ENCODE measurements at regions not wholly inside any gene's neighbourhood (a gene's known extent, or its start where the extent isn't known, plus 50 kb on each side); places are given as distances from the start of the nearest gene placed in this dataset.

DNA sequence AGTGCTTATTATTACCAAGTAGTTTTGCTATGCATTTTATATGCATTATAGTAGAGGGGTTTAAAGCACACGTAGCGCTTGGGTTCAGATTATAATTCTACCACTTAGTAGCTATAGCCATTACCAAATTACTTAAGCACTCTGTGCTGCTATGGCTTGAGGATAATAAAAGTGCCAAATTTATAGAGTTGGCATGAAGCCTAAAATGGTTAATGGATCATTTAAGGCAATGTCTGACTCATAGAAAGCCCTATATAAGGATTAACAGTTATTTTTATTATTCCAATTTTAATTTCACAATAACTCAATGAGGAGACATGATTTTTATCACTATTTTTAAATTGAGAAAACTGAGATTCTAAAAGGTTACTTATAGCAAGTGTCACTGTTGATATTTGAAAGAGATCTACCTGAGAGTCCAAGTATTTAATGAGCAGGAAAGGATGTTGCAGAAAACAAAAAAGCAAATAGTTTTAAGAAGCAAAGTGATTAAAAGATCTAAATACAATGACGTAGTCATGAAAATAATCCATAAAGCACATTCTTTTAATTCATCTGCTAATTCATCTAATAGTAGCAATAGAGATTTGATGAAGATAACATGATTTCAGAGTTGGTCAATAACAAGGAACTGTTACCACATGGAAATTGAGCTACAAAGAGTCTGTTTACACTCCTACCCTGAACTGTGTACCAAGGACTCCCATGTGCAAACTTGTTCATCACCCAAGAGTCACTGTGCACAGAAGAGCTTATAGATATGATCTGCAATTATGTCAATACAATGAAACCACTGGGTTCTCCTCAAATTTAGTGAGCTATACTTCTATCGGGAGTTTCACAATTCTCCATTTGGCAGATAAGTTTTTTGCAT is 78.8 kb upstream of the DTNA start:
- TF ChIP-seq ZSCAN30 (tag by site-specific recombination; IDR thresholded peaks at IDR 0.05) (0 out of 2 replicates have a peak, but pooled peaks have one; percentile 15), OSR2 (tag by site-specific recombination; IDR thresholded peaks at IDR 0.05) (peak; percentile 76), ZNF202 (tag by site-specific recombination; IDR thresholded peaks at IDR 0.05; ENCODE audit: borderline replicate concordance) (no peak), ZFP69B (tag by site-specific recombination; IDR thresholded peaks at IDR 0.05) (no peak), ZEB2 (tag by site-specific recombination; IDR thresholded peaks at IDR 0.05) (0 out of 2 replicates have a peak, but pooled peaks have one; percentile 13), ZNF19 (tag by site-specific recombination; IDR thresholded peaks at IDR 0.05; ENCODE audit: low read depth) (0 out of 2 replicates have a peak, but pooled peaks have one; percentile 20), FEZF1 (tag by site-specific recombination; IDR thresholded peaks at IDR 0.05) (peak; percentile 53), ZNF830 (tag by site-specific recombination; IDR thresholded peaks at IDR 0.05; ENCODE audit: low read depth) (0 out of 2 replicates have a peak, but pooled peaks have one; percentile 25), ZNF776 (tag by site-specific recombination; IDR thresholded peaks at IDR 0.05; ENCODE audit: borderline replicate concordance) (no peak), ZNF843 (tag by site-specific recombination; IDR thresholded peaks at IDR 0.05) (0 out of 2 replicates have a peak, but pooled peaks have one; percentile 47), ZNF354C (tag by site-specific recombination; IDR thresholded peaks at IDR 0.05; ENCODE audit: borderline replicate concordance, low read depth) (no peak), ZNF558 (tag by site-specific recombination; IDR thresholded peaks at IDR 0.05) (0 out of 2 replicates have a peak, but pooled peaks have one; percentile 22), BCL11B (tag by site-specific recombination; IDR thresholded peaks at IDR 0.05; ENCODE audit: low read depth) (0 out of 2 replicates have a peak, but pooled peaks have one; percentile 44), ZNF366 (tag by site-specific recombination; conservative IDR thresholded peaks at IDR 0.05) (0 out of 2 replicates have a peak, but pooled peaks have one; percentile 10)
- TF ChIP-seq, protein P1, sequence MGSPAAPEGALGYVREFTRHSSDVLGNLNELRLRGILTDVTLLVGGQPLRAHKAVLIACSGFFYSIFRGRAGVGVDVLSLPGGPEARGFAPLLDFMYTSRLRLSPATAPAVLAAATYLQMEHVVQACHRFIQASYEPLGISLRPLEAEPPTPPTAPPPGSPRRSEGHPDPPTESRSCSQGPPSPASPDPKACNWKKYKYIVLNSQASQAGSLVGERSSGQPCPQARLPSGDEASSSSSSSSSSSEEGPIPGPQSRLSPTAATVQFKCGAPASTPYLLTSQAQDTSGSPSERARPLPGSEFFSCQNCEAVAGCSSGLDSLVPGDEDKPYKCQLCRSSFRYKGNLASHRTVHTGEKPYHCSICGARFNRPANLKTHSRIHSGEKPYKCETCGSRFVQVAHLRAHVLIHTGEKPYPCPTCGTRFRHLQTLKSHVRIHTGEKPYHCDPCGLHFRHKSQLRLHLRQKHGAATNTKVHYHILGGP (tag by site-specific recombination; IDR thresholded peaks at IDR 0.05), result peak; percentile 60; the same call in 1 of the 2 replicates
- TF ChIP-seq, protein P2, sequence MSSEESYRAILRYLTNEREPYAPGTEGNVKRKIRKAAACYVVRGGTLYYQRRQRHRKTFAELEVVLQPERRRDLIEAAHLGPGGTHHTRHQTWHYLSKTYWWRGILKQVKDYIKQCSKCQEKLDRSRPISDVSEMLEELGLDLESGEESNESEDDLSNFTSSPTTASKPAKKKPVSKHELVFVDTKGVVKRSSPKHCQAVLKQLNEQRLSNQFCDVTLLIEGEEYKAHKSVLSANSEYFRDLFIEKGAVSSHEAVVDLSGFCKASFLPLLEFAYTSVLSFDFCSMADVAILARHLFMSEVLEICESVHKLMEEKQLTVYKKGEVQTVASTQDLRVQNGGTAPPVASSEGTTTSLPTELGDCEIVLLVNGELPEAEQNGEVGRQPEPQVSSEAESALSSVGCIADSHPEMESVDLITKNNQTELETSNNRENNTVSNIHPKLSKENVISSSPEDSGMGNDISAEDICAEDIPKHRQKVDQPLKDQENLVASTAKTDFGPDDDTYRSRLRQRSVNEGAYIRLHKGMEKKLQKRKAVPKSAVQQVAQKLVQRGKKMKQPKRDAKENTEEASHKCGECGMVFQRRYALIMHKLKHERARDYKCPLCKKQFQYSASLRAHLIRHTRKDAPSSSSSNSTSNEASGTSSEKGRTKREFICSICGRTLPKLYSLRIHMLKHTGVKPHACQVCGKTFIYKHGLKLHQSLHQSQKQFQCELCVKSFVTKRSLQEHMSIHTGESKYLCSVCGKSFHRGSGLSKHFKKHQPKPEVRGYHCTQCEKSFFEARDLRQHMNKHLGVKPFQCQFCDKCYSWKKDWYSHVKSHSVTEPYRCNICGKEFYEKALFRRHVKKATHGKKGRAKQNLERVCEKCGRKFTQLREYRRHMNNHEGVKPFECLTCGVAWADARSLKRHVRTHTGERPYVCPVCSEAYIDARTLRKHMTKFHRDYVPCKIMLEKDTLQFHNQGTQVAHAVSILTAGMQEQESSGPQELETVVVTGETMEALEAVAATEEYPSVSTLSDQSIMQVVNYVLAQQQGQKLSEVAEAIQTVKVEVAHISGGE (tag by site-specific recombination; conservative IDR thresholded peaks at IDR 0.05; ENCODE audit: low read depth), result 0 out of 2 replicates have a peak, but pooled peaks have one; percentile 6
- TF ChIP-seq, protein P3, sequence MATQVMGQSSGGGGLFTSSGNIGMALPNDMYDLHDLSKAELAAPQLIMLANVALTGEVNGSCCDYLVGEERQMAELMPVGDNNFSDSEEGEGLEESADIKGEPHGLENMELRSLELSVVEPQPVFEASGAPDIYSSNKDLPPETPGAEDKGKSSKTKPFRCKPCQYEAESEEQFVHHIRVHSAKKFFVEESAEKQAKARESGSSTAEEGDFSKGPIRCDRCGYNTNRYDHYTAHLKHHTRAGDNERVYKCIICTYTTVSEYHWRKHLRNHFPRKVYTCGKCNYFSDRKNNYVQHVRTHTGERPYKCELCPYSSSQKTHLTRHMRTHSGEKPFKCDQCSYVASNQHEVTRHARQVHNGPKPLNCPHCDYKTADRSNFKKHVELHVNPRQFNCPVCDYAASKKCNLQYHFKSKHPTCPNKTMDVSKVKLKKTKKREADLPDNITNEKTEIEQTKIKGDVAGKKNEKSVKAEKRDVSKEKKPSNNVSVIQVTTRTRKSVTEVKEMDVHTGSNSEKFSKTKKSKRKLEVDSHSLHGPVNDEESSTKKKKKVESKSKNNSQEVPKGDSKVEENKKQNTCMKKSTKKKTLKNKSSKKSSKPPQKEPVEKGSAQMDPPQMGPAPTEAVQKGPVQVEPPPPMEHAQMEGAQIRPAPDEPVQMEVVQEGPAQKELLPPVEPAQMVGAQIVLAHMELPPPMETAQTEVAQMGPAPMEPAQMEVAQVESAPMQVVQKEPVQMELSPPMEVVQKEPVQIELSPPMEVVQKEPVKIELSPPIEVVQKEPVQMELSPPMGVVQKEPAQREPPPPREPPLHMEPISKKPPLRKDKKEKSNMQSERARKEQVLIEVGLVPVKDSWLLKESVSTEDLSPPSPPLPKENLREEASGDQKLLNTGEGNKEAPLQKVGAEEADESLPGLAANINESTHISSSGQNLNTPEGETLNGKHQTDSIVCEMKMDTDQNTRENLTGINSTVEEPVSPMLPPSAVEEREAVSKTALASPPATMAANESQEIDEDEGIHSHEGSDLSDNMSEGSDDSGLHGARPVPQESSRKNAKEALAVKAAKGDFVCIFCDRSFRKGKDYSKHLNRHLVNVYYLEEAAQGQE (tag by site-specific recombination; IDR thresholded peaks at IDR 0.05), result no peak
- TF ChIP-seq, protein P4, sequence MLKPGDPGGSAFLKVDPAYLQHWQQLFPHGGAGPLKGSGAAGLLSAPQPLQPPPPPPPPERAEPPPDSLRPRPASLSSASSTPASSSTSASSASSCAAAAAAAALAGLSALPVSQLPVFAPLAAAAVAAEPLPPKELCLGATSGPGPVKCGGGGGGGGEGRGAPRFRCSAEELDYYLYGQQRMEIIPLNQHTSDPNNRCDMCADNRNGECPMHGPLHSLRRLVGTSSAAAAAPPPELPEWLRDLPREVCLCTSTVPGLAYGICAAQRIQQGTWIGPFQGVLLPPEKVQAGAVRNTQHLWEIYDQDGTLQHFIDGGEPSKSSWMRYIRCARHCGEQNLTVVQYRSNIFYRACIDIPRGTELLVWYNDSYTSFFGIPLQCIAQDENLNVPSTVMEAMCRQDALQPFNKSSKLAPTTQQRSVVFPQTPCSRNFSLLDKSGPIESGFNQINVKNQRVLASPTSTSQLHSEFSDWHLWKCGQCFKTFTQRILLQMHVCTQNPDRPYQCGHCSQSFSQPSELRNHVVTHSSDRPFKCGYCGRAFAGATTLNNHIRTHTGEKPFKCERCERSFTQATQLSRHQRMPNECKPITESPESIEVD (tag by site-specific recombination; IDR thresholded peaks at IDR 0.05), result peak; percentile 84
- TF ChIP-seq, protein P5, sequence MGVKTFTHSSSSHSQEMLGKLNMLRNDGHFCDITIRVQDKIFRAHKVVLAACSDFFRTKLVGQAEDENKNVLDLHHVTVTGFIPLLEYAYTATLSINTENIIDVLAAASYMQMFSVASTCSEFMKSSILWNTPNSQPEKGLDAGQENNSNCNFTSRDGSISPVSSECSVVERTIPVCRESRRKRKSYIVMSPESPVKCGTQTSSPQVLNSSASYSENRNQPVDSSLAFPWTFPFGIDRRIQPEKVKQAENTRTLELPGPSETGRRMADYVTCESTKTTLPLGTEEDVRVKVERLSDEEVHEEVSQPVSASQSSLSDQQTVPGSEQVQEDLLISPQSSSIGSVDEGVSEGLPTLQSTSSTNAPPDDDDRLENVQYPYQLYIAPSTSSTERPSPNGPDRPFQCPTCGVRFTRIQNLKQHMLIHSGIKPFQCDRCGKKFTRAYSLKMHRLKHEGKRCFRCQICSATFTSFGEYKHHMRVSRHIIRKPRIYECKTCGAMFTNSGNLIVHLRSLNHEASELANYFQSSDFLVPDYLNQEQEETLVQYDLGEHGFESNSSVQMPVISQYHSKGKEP (tag by site-specific recombination; IDR thresholded peaks at IDR 0.05), result peak; percentile 64
- TF ChIP-seq, protein P6, sequence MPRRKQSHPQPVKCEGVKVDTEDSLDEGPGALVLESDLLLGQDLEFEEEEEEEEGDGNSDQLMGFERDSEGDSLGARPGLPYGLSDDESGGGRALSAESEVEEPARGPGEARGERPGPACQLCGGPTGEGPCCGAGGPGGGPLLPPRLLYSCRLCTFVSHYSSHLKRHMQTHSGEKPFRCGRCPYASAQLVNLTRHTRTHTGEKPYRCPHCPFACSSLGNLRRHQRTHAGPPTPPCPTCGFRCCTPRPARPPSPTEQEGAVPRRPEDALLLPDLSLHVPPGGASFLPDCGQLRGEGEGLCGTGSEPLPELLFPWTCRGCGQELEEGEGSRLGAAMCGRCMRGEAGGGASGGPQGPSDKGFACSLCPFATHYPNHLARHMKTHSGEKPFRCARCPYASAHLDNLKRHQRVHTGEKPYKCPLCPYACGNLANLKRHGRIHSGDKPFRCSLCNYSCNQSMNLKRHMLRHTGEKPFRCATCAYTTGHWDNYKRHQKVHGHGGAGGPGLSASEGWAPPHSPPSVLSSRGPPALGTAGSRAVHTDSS (tag by site-specific recombination; IDR thresholded peaks at IDR 0.05), result 0 out of 2 replicates have a peak, but pooled peaks have one; percentile 35
- Histone ChIP-seq H3K4me3 (ENCODE audit: low read depth, low read length) (no peak overlapping the region), H3K27ac (ENCODE audit: extremely low read depth, low read depth, low read length) (no peak overlapping the region), H3K36me3 (ENCODE audit: control insufficient read depth in 2 of 2, insufficient read depth in 1 of 2, low read length in 2 of 2) (no peaks in the 10 kb centered on the region), H3K4me1 (ENCODE audit: control insufficient read depth, insufficient read depth, low read length) (peaks cover 9% of the 10 kb centered on the region), H3K9me3 (ENCODE audit: control insufficient read depth, insufficient read depth, low read depth, low read length) (no peaks in the 10 kb centered on the region)
- ChIA-PET POLR2A (interaction anchor here (0.5 kb wide), 1 partner anchor 897 kb away, joined by 3 read pairs; no protein-coding TSS in a partner anchor), CTCF (interaction anchor here (0.6 to 1.9 kb wide), 6 partner anchors 29 to 279 kb away, joined by 3 to 10 read pairs (median 4); no protein-coding TSS in a partner anchor)

Data from HEK293 (cell line).